Calu3 (cell line): ENCODE measurements at regions not wholly inside any gene's neighbourhood (a gene's known extent, or its start where the extent isn't known, plus 50 kb on each side); places are given as distances from the start of the nearest gene placed in this dataset.

ENCODE experiments used
- BruUV-seq: library from RNA; stranded (reverse); fragments of 400-500 nt; replicated peaks from 2 replicates; lab custom pipeline; 2021; lab: Mats Ljungman, UMichigan
- CTCF ChIA-PET: fragments of 300-600 bp; sonication (Branson Sonifier 250); formaldehyde crosslinking; loops from one replicate; lab custom pipeline; 2022; ENCODE audit warnings: antibody characterized with exemption; lab: Charles Lee
- DNase-seq: peaks from one replicate; pipeline ENCODE4 v3.0.0; 2022
- H3K27ac Mint-ChIP-seq: one replicate; pipeline ENCODE4 v1.8.0; 2022; ENCODE audit warnings: mixed read lengths; ENCODE audit not compliant: unreplicated experiment
- H3K27me3 Mint-ChIP-seq: one replicate; pipeline ENCODE4 v1.8.0; 2022; ENCODE audit warnings: mixed read lengths; ENCODE audit not compliant: unreplicated experiment
- H3K36me3 Mint-ChIP-seq: one replicate; pipeline ENCODE4 v1.8.0; 2022; ENCODE audit warnings: mild to moderate bottlenecking, moderate library complexity, mixed read lengths; ENCODE audit not compliant: insufficient read depth, unreplicated experiment
- H3K4me1 Mint-ChIP-seq: one replicate; pipeline ENCODE4 v1.8.0; 2022; ENCODE audit warnings: mild to moderate bottlenecking, low read depth, mixed read lengths; ENCODE audit not compliant: unreplicated experiment
- H3K4me3 Mint-ChIP-seq: one replicate; pipeline ENCODE4 v1.8.0; 2022; ENCODE audit warnings: mild to moderate bottlenecking, low read depth, moderate library complexity, mixed read lengths; ENCODE audit not compliant: unreplicated experiment
- H3K9me3 Mint-ChIP-seq: one replicate; pipeline ENCODE4 v1.8.0; 2022; ENCODE audit warnings: low read depth, mixed read lengths; ENCODE audit not compliant: unreplicated experiment
- CTCF ChIP-seq: fragments of 200-600 bp; IDR thresholded peaks from one replicate; pipeline ENCODE4 v1.8.0; 2022; ENCODE audit warnings: antibody characterized with exemption; ENCODE audit not compliant: unreplicated experiment
- intact Hi-C: fragments of 100-400 bp; cut with micrococcal nuclease; formaldehyde crosslinking; loops from one replicate; pipeline ENCODE4 v1.10.0; 2022; ENCODE audit not compliant: unreplicated experiment

GRCh38 chr2:183487326-183487725 lies 363.1 kb downstream of the NUP35 start:
- H3K4me1 Mint-ChIP-seq: no peaks in the 10 kb centered on the region
- CTCF ChIA-PET: no interaction called here
- no peak overlapping the region for H3K27ac Mint-ChIP-seq

GRCh38 chr2:183488421-183488820 lies 364.2 kb downstream of the NUP35 start:
- BruUV-seq: no TSS peak
- no peak overlapping the region for H3K4me3 Mint-ChIP-seq
- H3K9me3 Mint-ChIP-seq: peaks cover 3% of the 10 kb centered on the region
- no peak for TF ChIP-seq CTCF
- CTCF ChIA-PET: no interaction called here
- no peak overlapping the region for H3K27ac Mint-ChIP-seq
- H3K36me3 Mint-ChIP-seq: no peaks in the 10 kb centered on the region
- no peaks in the 10 kb centered on the region for H3K27me3 Mint-ChIP-seq
- DNase-seq: no peak
- H3K4me1 Mint-ChIP-seq: no peaks in the 10 kb centered on the region
- intact Hi-C loops: no loop called here

More at GRCh38 chr2:183487326-183487725, 363.1 kb downstream of the NUP35 start:
- BruUV-seq: no TSS peak
- H3K27me3 Mint-ChIP-seq: no peaks in the 10 kb centered on the region
- H3K4me3 Mint-ChIP-seq: no peak overlapping the region
- H3K9me3 Mint-ChIP-seq: peaks cover 3% of the 10 kb centered on the region
- intact Hi-C loops: no loop called here
- no peak for TF ChIP-seq CTCF
- no peak for DNase-seq
- H3K36me3 Mint-ChIP-seq: no peaks in the 10 kb centered on the region

GRCh38 chr2:183490489-183490888 lies 366.2 kb downstream of the NUP35 start:
- Mint-ChIP-seq H3K4me1 (no peaks in the 10 kb centered on the region), H3K4me3 (no peak overlapping the region), H3K9me3 (no peaks in the 10 kb centered on the region), H3K36me3 (no peaks in the 10 kb centered on the region), H3K27me3 (no peaks in the 10 kb centered on the region), H3K27ac (no peak overlapping the region)
- CTCF ChIA-PET: no interaction called here
- BruUV-seq: no TSS peak
- no peak for DNase-seq
- intact Hi-C loops: no loop called here
- TF ChIP-seq CTCF: no peak

- BruUV-seq: no TSS peak
- H3K4me1 Mint-ChIP-seq: no peaks in the 10 kb centered on the region
- H3K27me3 Mint-ChIP-seq: no peaks in the 10 kb centered on the region
- intact Hi-C loops: no loop called here
- no peaks in the 10 kb centered on the region for H3K9me3 Mint-ChIP-seq
- CTCF ChIA-PET: no interaction called here
- DNase-seq: no peak
- no peak overlapping the region for H3K4me3 Mint-ChIP-seq
- H3K36me3 Mint-ChIP-seq: no peaks in the 10 kb centered on the region
- no peak for TF ChIP-seq CTCF
- no peak overlapping the region for H3K27ac Mint-ChIP-seq
Measured at GRCh38 chr2:183490914-183491313, 366.7 kb downstream of the NUP35 start.
